Eye (tissue), 1 donor: ENCODE measurements at regions not wholly inside any gene's neighbourhood (a gene's known extent, or its start where the extent isn't known, plus 50 kb on each side); places are given as distances from the start of the nearest gene placed in this dataset.

Experiments
- DNase-seq: peaks from one replicate; pipeline ENCODE4 v3.0.0-alpha.2; 2015

DNA sequence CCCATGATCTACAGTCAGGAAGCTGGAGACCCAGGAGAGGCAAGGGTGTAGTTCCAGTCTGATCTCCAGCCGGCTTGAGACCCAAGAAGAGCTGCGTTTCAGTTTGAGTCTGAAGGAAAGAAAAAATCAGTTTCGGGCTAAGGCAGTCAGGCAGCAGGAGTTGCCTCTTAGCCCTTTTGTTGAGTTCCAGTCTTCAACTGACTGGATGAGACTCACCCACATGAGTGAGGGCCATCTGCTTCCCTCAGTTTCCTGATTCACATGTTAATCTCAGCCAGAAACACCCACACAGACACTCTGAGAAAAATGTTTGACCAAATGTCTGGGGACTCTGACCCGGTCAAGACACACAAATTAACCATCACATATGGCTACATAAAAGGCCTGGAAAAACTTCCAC is 73.6 kb upstream of the ELOVL6 start:
- DNase-seq: peak; percentile 11

DNA sequence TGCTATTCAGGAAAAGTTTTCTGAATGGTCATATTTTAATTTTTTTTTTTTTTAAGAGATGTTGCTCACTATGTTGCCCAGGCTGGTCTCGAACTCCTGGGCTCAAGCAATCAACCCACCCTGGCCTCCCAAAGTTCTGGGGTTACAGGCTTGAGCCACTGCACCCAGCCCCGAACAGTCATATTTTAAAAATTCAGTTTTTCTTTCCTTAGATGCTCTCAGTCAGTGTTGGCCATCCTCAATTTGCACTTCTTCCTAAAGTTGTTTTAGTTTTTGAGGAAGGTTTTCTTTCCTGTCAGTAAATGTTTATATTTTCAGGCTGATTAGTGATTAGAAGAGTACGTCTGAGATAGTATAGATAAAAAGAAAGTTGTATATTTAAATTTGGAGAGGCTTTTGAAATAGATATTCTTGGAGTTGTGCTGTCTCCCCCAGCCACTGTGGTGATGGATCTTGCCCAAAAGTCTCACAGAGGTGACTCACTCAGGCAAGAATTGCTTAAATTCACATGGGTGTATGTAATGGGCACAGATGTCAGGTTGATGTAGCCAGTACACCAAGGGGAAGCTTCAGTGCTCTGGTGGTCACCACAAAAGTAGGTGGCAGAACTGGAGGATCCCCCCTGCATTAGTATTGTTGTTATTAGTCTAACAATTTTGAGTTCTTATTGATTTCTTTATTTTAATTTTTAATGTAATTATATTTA is 72.2 kb upstream of the ELOVL6 start:
- DNase-seq: no peak

DNA sequence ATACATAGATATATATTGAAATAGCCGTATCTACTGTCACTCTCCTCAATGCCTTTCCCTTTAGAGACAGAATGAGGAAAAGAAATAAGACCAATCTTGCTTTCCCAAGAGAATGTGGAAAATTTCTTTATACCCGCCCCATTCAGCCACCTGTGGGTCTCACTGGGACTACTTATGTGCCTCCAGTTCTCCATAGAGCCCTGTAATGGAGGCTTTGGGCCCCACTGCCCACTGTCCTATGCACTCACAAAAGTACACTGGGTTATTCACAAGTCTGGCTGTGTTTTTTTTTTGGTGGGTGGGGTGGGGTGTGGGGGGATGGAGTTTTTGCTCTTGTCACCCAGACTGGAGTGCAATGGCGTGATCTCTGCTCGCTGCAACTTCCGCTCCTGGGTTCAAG is 70.4 kb upstream of the ELOVL6 start:
- DNase-seq: no peak

DNA sequence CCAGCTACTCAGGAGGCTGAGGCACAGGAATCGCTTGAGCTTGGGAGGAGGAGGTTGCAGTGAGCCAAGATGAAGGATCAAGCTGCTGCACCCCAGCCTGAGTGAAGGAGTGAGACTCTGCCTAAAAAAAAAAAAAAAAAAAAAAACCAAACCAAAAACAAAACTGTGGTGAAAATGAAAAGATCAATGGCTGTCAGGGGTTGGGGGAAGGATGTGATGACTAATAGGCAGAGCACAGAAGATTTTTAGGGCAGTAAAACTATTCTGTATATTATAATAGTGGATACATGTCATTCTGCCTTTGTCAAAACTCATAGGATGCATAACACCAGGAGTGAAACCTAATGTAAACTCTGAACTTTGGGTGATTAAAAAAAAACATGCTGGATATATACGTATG is 69.9 kb upstream of the ELOVL6 start:
- no peak for DNase-seq

DNA sequence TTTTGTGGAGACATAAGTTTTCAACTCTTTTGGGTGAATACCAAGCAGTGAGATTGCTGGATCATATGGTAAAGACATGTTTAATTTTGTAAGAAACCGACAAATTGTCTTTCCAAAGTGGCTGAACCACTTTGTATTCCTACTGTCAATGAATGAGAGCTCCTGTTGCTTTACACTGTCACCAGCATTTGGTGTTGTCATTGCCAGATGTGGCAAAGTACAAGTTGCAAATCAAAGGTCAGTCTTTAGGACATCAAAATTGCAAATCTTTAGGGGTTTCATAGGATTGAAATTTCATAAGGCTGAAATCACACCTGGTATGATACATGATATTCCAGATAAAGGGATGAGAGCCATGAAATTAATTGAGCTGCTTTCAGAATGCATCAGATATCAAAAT is 67.7 kb upstream of the ELOVL6 start:
- no peak for DNase-seq

DNA sequence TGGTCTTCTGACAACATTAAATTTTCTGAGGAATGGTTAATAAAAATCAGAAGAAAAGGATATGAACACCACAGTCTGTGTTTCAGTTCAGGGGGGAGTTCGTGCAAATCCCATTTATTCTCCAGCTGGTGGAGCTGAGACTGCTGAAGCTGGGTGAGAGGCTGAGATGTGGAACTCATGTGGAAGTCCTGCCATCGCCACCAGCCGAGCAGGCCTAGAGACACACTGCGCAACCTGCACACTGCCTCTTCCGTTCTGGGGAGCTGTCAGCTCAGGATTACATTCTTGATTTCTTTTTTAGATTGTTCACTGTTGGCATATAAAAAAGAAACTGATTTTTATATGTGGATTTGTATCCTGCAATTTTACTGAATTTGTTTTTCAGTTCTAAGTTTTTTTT is 66.6 kb upstream of the ELOVL6 start:
- no peak for DNase-seq

DNA sequence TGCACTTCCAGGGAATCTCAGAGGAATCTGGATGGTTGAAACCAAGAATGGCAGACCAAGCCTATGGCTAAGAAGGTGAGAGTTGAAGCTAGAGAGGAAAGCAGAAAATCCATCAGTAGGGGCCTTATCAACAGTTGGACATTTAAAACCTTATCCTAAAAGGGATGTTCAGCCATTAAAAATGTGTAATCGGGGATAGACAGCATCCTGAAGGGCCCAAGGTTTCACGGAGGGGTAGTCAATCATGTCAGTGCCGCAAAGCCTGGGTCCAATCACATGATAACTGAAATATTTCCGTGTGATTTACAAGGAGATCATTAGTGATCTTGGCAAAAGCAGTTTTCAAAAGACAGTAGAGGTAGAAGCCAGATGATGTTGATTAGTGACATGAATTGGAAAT is 61.9 kb upstream of the ELOVL6 start:
- no peak for DNase-seq

DNA sequence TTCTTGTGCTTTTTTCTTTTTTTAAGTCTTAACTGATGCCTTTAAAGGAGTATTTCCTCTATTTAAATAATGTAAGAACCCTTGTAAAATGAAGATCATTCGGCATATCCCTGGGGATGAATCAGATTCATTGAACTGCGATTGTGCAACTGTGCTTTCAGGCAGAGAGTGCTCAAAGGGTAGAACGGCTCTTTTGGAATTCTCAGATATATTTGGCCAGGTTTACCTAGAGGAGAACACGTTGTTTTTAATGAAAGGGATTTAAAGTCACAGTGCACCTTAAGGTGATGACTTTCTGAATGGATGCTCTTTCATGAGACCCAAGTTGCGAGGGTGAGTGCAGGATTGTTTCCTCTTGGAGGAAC is 51.6 kb upstream of the ELOVL6 start:
- DNase-seq: peak; percentile 18

DNA sequence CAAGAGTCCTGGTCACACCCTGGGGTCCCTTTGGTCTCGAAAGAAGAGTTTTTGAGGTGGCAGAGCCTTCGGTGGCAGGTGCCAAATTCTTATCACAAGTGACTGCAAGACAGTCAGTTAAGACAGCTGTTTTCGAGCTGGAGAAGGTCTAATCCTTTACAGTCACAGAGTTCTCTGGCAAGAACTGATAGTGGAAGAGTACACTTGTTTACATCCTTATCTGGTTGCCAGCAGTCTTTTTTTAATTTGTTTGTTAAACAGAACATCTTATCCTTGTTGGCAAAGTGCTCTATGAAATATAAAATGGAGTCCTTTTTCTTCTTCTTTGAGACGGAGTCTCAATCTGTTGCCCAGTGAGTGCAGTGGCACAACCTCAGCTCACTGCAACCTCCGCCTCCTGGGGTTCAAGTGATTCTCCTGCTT is 50.4 kb upstream of the ELOVL6 start:
- DNase-seq: no peak
